ENCODE measurements at regions not wholly inside any gene's neighbourhood (a gene's known extent, or its start where the extent isn't known, plus 50 kb on each side); places are given as distances from the start of the nearest gene placed in this dataset.
"Not testable (repeated sequence)": the region's sequence is repeated elsewhere in the genome, so short reads cannot be mapped to it uniquely, and the experiment has no call there.

DNA sequence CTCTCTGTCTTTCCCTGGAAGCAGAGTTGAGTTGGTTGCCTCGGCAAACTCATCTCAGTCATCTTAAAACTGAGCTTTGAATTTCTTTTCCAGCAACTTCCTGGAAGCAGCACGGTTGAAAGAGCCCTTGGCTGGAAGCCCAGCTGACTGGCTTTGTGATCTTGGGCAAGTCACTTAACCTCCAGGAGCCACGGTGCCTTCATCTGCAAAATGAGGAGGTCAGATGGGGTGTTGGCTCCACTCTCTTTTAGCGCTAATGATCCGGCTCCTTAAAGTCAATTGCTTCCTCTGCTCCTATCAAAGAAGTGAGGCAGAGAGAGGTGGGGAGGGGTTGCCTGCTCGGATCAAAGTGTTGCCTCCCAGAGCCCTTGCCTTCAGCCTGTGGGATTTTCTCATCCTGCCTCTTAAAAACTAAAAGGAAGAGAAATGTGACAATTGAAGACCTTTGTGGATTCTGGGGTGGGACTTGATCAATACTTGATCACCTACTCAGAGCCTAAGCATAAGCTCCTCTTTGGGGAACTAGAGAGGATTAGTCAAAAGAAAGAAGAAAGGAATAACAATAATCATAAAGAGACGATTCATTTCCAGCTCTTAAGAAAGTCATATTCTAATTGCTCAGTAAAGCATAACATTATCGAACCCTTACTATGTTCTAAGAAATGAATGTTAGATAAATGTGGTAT, 86.6 kb downstream of the MYCN start:
- Histone ChIP-seq H3K27ac (ENCODE audit: low read length) (no peak overlapping the region), H3K4me3 (ENCODE audit: low read length) (no peak overlapping the region), H3K4me1 (ENCODE audit: control insufficient read depth, low read depth, low read length) (peaks cover 24% of the 10 kb centered on the region), H3K36me3 (ENCODE audit: control insufficient read depth, low read depth, low read length) (no peaks in the 10 kb centered on the region), H3K9me3 (ENCODE audit: control insufficient read depth, low read depth, low read length) (no peaks in the 10 kb centered on the region), H3K27me3 (ENCODE audit: control insufficient read depth, insufficient read depth, low read length) (no peaks in the 10 kb centered on the region), H3K9ac (ENCODE audit: low read length) (no peak overlapping the region)

DNA sequence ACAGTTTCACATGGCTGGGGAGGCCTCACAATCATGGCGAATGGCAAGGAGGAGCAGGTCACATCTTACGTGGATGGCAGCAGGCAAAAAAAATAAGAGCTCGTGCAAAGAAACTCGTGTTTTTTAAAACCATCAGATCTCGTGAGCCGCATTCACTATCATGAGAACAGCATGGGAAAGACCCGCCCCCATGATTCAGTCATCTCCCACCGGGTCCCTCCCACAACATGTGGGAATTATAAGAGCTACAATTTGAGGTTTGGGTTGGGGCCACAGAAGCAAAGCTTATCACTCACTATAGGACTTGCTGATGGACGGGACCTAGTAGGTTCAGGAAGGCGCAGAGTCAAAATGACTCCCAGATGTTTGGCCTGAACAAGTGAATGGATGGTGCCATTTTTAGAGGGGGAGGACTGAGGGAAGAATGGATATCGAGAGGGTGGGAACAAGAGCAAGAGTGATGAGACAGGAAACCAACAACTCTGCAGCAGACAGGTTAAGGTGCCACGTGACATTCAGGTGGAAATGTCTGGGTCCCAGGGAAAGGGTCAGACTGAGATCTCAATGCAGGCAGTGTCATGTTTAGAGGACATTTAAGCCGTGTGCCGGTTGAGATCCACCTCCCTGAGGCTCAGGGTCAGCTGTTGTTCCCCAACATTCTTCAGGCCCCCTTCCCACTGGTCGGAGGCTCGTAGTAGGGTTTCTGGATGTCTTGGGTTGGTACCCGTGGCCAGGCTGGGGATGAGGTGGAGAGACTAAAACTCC, 85.7 kb downstream of the MYCN start:
- no peaks in the 10 kb centered on the region for H3K36me3 ChIP-seq (ENCODE audit: control insufficient read depth, low read depth, low read length)
- H3K4me1 ChIP-seq (ENCODE audit: control insufficient read depth, low read depth, low read length) = peaks cover 24% of the 10 kb centered on the region
- no peak overlapping the region for H3K4me3 ChIP-seq (ENCODE audit: low read length)
- H3K27ac ChIP-seq (ENCODE audit: low read length) = no peak overlapping the region
- H3K9me3 ChIP-seq (ENCODE audit: control insufficient read depth, low read depth, low read length) = no peaks in the 10 kb centered on the region
- H3K27me3 ChIP-seq (ENCODE audit: control insufficient read depth, insufficient read depth, low read length) = no peaks in the 10 kb centered on the region
- no peak overlapping the region for H3K9ac ChIP-seq (ENCODE audit: low read length)

DNA sequence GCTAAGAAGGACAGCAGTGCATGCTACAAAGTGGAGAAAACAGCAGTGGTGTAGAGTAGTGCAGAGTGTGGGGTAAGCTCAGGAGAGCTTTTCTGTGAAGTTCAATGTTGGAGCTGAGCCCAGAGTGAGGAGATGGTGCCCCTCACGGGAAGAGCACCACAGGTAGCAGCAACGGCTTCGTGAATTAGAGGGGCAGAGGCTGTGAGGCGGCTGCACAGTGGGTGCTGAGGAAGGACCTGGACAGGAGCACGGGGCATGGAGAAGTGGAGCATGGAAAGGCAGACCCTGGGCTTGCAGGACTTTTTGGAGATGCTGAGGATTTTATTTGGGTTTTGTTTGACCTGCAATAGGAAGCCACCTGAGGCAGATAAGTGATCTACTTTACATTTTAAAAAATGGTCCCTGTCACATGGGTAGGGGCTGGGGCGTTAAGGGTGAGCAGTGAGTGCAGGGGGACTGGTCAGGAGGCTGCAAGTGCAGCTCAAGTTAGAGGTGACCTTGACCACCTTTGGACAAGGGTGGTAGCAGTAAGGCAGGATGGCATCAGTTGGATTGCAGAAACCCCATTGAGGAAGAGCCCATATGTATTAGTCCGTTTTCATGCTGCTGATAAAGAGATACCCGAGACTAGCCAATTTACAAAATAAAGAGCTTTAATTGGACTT, 85.0 kb downstream of the MYCN start:
- Histone ChIP-seq H3K4me1 (ENCODE audit: control insufficient read depth, low read depth, low read length) (peaks cover 22% of the 10 kb centered on the region), H3K27me3 (ENCODE audit: control insufficient read depth, insufficient read depth, low read length) (no peaks in the 10 kb centered on the region), H3K9ac (ENCODE audit: low read length) (no peak overlapping the region), H3K9me3 (ENCODE audit: control insufficient read depth, low read depth, low read length) (no peaks in the 10 kb centered on the region), H3K4me3 (ENCODE audit: low read length) (no peak overlapping the region), H3K27ac (ENCODE audit: low read length) (no peak overlapping the region), H3K36me3 (ENCODE audit: control insufficient read depth, low read depth, low read length) (no peaks in the 10 kb centered on the region)

DNA sequence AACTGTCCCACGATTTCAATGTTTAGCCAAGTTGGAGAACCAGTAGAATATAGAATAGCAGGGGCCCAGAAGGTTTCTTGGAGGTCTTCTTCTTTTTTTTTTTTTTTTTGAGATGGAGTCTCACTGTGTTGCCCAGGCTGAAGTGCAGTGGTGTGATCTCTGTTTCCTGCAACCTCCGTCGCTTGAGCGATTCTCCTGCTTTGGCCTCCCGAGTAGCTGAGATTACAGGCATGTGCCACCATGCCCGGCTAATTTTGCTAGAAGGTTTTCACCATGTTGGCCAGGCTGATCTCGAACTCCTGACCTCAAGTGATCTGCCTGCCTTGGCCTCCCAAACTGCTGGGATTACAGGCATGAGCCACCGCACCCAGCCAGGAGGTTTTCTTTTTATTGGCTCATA, 84.3 kb downstream of the MYCN start:
- H3K9ac ChIP-seq (ENCODE audit: low read length); H3K27me3 ChIP-seq (ENCODE audit: control insufficient read depth, insufficient read depth, low read length); H3K27ac ChIP-seq (ENCODE audit: low read length); H3K36me3 ChIP-seq (ENCODE audit: control insufficient read depth, low read depth, low read length); H3K4me3 ChIP-seq (ENCODE audit: low read length); H3K9me3 ChIP-seq (ENCODE audit: control insufficient read depth, low read depth, low read length): not testable (repeated sequence)
- H3K4me1 ChIP-seq (ENCODE audit: control insufficient read depth, low read depth, low read length) = peaks cover 22% of the 10 kb centered on the region

DNA sequence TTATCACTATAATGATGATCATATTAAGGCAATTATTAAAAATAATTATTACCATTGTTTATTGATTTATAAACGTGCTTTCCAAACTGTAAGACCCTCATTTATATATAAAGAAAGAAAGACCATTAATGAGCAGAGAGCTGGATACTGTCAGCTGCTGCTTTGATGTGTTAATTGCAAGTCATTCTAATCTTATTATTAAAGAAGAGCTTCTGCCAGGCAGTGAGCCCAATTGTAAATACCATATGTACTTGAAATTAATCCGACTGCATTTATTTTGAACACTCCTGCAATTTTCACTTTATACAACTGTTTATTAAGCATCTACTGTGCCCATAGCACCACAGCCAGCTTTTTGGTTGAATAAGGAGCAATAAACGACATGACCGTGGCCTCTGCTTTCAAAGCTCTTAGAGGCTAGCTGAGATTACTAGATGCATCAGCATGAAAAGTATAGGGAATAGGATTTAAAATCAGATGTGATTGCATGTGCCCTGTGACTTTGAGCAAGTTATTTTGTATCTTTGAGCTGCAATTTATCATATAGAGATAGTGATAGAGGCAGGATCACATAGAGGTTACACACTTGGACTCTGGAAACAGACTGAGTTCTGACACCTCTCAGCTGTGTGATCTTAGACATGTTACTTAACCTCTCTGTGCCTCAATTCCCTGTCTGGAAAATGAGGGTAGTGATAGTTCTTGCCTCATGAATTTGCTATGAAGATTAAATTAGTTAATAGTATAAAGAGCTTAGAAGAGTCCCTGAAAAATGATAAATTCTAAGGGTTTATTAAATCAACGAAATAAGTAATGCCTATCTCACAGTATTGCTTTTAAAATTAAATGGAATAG, 83.4 kb downstream of the MYCN start:
- no peak overlapping the region for H3K27ac ChIP-seq (ENCODE audit: low read length)
- no peaks in the 10 kb centered on the region for H3K36me3 ChIP-seq (ENCODE audit: control insufficient read depth, low read depth, low read length)
- no peaks in the 10 kb centered on the region for H3K27me3 ChIP-seq (ENCODE audit: control insufficient read depth, insufficient read depth, low read length)
- peaks cover 22% of the 10 kb centered on the region for H3K4me1 ChIP-seq (ENCODE audit: control insufficient read depth, low read depth, low read length)
- no peak overlapping the region for H3K4me3 ChIP-seq (ENCODE audit: low read length)
- H3K9ac ChIP-seq (ENCODE audit: low read length) = no peak overlapping the region
- no peaks in the 10 kb centered on the region for H3K9me3 ChIP-seq (ENCODE audit: control insufficient read depth, low read depth, low read length)

DNA sequence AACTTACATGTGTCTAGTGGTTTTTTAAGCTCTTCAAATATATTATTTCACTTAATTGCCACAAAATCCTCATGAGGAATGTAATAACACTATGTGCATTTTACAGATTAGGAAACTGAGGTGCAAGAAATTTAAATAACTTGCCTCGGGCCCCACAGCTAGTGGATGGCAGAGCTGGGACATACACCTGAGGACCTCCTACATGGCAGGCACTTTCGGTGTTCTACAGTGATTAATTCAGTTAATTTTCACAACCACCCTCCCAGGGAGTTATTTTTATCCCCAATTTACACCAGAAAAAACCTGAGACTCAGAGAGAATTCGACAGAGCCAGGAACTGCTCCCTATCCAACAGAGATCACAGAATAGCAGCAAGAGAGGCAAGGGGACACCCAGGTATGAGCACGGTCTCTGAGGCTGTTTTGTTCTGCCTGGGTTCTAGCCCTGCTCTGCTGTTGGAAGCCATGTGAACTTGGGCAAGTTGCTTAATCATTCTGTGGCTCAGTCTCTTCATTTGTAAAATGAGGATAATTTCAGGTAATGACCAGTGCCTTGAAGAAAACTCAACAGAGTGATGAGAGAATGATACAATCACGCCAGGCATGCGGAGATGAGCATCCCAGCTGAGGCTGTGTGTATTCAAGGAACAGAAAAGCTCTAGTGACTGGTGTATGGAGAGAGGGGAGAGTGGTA, 82.3 kb downstream of the MYCN start:
- Histone ChIP-seq H3K27ac (ENCODE audit: low read length) (no peak overlapping the region), H3K27me3 (ENCODE audit: control insufficient read depth, insufficient read depth, low read length) (no peaks in the 10 kb centered on the region), H3K4me3 (ENCODE audit: low read length) (no peak overlapping the region), H3K4me1 (ENCODE audit: control insufficient read depth, low read depth, low read length) (peaks cover 18% of the 10 kb centered on the region), H3K9ac (ENCODE audit: low read length) (no peak overlapping the region), H3K36me3 (ENCODE audit: control insufficient read depth, low read depth, low read length) (no peaks in the 10 kb centered on the region), H3K9me3 (ENCODE audit: control insufficient read depth, low read depth, low read length) (no peaks in the 10 kb centered on the region)

DNA sequence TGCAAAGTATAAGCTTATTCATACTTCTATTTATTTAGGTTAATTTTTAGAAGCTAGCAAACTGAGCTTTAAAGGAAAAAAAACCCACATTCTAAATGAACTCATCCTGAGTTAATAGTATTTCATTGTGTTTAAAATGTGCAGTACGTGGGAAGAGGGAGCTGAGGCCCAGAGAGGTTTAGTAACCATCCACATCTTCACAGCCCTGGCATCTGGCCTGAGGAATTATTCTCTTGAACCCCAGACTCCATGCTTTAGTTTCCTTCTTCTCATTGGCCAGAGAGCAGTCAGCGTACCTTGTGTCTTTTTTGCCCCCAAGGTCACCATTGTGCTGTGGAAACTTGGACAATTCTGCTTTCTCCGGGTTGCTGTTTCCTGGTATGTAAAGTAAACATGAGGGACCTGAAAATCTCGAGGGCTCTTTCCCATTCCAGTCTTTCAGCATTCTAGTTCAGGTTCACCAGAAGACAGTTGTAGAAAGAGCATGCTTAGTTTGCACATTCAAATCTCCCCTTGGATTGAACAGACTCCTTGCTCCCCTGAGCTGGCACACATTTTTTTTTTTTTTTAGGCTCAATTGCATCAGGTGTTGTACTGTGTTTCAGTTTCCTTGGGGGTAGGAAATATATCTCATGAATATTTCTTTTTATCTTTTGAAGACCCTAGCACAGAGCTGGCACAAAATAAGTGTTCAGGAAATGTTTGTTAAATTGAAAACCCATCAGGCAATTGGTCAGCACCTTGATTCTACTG, 81.4 kb downstream of the MYCN start:
- no peak overlapping the region for H3K27ac ChIP-seq (ENCODE audit: low read length)
- no peaks in the 10 kb centered on the region for H3K36me3 ChIP-seq (ENCODE audit: control insufficient read depth, low read depth, low read length)
- H3K9ac ChIP-seq (ENCODE audit: low read length) = no peak overlapping the region
- peaks cover 18% of the 10 kb centered on the region for H3K4me1 ChIP-seq (ENCODE audit: control insufficient read depth, low read depth, low read length)
- H3K27me3 ChIP-seq (ENCODE audit: control insufficient read depth, insufficient read depth, low read length) = no peaks in the 10 kb centered on the region
- H3K9me3 ChIP-seq (ENCODE audit: control insufficient read depth, low read depth, low read length) = no peaks in the 10 kb centered on the region
- H3K4me3 ChIP-seq (ENCODE audit: low read length) = no peak overlapping the region

DNA sequence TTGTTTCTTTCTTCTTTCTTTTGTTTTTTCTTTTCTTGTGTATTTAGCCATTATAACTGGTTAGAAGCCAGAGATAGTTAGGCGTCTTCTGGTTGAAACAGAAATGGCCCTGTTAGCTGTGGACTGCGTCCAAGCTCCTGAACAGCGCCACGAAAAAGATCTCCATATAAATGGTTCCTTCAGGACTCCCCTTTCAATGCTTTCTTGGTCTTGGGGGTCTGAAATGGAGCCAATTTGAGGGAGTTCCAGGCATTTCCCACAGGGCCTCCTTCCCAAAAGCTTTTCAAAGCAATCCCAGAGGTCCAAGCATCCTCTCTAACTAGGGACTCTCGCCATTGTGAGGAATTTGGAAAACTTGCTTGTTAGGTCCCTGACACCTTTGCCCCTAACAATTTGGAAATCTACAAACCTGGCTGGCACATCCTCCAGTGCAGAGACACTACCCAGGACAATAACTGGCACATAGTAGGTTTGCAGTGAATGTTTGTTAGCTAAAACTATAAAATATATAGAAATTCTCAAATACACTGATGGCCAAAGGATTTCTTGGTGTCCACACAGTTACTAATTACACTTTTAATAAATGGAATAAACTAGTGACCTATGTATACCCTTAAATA, 80.1 kb downstream of the MYCN start:
- H3K4me1 ChIP-seq (ENCODE audit: control insufficient read depth, low read depth, low read length) = peaks cover 18% of the 10 kb centered on the region
- no peaks in the 10 kb centered on the region for H3K9me3 ChIP-seq (ENCODE audit: control insufficient read depth, low read depth, low read length)
- H3K27me3 ChIP-seq (ENCODE audit: control insufficient read depth, insufficient read depth, low read length) = no peaks in the 10 kb centered on the region
- H3K27ac ChIP-seq (ENCODE audit: low read length) = no peak overlapping the region
- no peak overlapping the region for H3K4me3 ChIP-seq (ENCODE audit: low read length)
- no peak overlapping the region for H3K9ac ChIP-seq (ENCODE audit: low read length)
- no peaks in the 10 kb centered on the region for H3K36me3 ChIP-seq (ENCODE audit: control insufficient read depth, low read depth, low read length)

DNA sequence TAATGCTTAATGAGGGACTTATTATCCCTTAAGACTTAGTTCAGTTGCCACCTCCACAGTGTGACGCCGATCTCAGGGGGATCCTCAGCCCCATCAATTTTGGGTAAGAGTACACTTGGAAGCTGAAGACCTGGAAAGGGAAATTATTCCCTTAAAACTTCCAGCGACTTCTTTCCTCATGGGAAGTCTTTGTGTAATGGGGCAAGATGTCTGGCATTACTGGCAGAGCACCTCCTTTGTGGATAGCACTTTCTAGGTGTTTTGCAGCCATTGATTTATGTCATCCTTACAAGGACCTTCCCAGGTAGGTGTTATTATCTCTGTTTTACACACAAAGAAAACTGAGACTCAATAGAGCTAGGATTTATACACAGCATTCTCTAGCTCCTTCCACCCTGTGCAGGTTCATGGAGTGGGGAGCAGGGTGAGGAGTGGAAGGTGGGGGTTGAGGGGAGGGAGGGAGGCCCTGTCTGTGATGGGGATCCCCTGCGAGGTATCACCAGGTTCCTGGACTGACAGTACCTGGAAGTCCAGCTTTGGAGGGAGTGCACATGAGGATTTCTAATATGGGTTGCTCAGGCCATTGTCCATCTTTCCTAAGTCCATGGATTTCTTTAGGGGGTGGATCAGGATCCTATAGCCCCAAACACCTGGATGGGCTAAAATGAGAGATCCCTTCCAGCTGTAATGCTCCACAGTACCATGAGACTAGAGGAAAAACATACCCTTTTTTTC, 79.4 kb downstream of the MYCN start:
- Histone ChIP-seq H3K27me3 (ENCODE audit: control insufficient read depth, insufficient read depth, low read length) (no peaks in the 10 kb centered on the region), H3K9ac (ENCODE audit: low read length) (no peak overlapping the region), H3K4me3 (ENCODE audit: low read length) (no peak overlapping the region), H3K4me1 (ENCODE audit: control insufficient read depth, low read depth, low read length) (peaks cover 18% of the 10 kb centered on the region), H3K36me3 (ENCODE audit: control insufficient read depth, low read depth, low read length) (no peaks in the 10 kb centered on the region), H3K9me3 (ENCODE audit: control insufficient read depth, low read depth, low read length) (no peaks in the 10 kb centered on the region), H3K27ac (ENCODE audit: low read length) (no peak overlapping the region)

DNA sequence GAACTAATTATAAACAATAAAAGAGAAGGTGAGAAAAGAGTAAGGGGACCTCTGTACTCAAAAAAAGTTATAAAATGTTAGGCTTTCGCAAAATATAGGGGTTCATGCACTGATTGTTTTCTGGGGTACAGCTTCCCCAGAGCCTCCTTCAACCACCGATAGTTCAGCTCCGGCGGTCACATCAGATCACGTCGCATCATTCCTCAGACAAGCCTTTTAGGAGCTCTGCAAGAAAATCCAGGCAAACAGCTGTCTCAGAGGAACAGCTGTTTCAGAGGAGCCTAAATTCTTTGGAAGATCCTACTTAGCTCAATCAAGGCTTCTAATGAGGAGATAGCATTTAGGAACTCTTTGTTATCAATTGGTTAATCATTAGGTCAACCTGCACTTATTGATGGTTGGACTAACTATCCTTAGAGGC, 78.7 kb downstream of the MYCN start:
- H3K27me3 ChIP-seq (ENCODE audit: control insufficient read depth, insufficient read depth, low read length) = peaks cover 3% of the 10 kb centered on the region

More for the DNA sequence above, 78.7 kb downstream of the MYCN start:
- no peak overlapping the region for H3K9ac ChIP-seq (ENCODE audit: low read length)
- no peak overlapping the region for H3K4me3 ChIP-seq (ENCODE audit: low read length)
- H3K36me3 ChIP-seq (ENCODE audit: control insufficient read depth, low read depth, low read length) = no peaks in the 10 kb centered on the region
- no peak overlapping the region for H3K27ac ChIP-seq (ENCODE audit: low read length)
- H3K4me1 ChIP-seq (ENCODE audit: control insufficient read depth, low read depth, low read length) = peaks cover 21% of the 10 kb centered on the region
- H3K9me3 ChIP-seq (ENCODE audit: control insufficient read depth, low read depth, low read length) = no peaks in the 10 kb centered on the region

Data from iPS-18a (cell line).